ENCODE measurements at regions not wholly inside any gene's neighbourhood (a gene's known extent, or its start where the extent isn't known, plus 50 kb on each side); places are given as distances from the start of the nearest gene placed in this dataset.

GRCh38 chr4:126779001-126779400 lies 853.8 kb upstream of the INTU start:
- no peak overlapping the region for H3K4me2 ChIP-seq (ENCODE audit: extremely low read depth, insufficient read depth, low read length)
- H3K9ac ChIP-seq (ENCODE audit: insufficient read depth, low read length): no peak overlapping the region

DNA sequence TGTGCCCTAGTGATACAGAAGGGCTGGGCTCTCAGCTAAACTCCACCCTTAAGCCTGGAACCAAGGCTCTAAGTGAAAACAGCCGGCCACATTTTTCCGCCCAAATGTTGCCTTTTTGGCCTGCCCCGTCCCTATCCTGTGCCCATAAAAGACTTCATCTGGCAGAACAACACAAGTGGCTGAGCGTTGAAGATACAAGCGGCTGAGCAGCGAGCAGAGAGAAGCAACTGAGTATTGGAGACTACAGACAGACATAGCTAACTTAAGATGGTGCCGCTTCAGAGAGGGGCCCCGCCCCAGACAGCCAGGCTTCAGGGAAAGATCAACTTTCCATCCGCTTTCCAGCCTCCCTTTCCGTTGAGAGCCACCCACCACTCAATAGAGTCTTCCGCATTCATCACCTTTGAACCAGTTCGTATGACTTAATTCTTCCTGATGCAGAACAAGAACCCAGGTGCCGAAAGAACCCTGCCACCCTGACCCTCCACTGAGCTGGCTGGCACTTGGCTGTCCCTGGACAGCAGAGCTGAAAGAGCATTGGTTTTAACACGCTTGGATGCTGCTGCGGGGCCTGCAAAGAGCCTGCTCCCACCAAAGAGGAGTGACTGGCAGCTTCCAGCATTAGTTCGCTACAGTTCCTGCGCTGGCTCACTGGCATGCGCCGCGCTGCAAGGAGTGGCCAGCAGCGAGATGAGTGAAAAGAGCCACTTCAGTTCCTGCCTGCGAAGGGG lies 853.2 kb upstream of the INTU start:
- no peak for TF ChIP-seq EZH2 (IDR thresholded peaks at IDR 0.05; ENCODE audit: low read length, missing control alignments)
- TF ChIP-seq CTCF (conservative IDR thresholded peaks at IDR 0.05 in 1 of 2, IDR thresholded peaks at IDR 0.05 in 1 of 2; ENCODE audit: low read depth in 1 of 2, low read length in 2 of 2): no peak
- Histone ChIP-seq H3K4me2 (ENCODE audit: extremely low read depth, insufficient read depth, low read length) (no peak overlapping the region), H3K9ac (ENCODE audit: insufficient read depth, low read length) (no peak overlapping the region), H3K9me3 (ENCODE audit: control insufficient read depth, insufficient read depth, low read depth, low read length) (no peaks in the 10 kb centered on the region), H3K36me3 (ENCODE audit: control insufficient read depth, insufficient read depth, low read length) (no peaks in the 10 kb centered on the region), H3K4me3 (replicated peaks in 1 of 4; ENCODE audit: control extremely low read depth in 1 of 4, insufficient read depth in 1 of 4, low read depth in 3 of 4, low read length in 4 of 4) (no peak overlapping the region), H3K79me2 (ENCODE audit: control insufficient read depth, insufficient read depth, low read length) (no peaks in the 10 kb centered on the region), H4K20me1 (ENCODE audit: control insufficient read depth, extremely low read depth, insufficient read depth, low read length) (no peaks in the 10 kb centered on the region), H3K27me3 (ENCODE audit: control insufficient read depth, insufficient read depth, low read length) (no peaks in the 10 kb centered on the region), H2AFZ (ENCODE audit: low read length) (peak overlapping the region; percentile 19), H3K27ac (ENCODE audit: insufficient read depth, low read length) (no peak overlapping the region), H3K4me1 (ENCODE audit: control insufficient read depth, extremely low read depth, insufficient read depth, low read length) (no peaks in the 10 kb centered on the region)
- no peak for DNase-seq (ENCODE audit: low read depth in 2 of 2)

More at GRCh38 chr4:126779001-126779400, 853.8 kb upstream of the INTU start:
- no peaks in the 10 kb centered on the region for H3K27me3 ChIP-seq (ENCODE audit: control insufficient read depth, insufficient read depth, low read length)
- no peaks in the 10 kb centered on the region for H3K79me2 ChIP-seq (ENCODE audit: control insufficient read depth, insufficient read depth, low read length)
- H3K4me1 ChIP-seq (ENCODE audit: control insufficient read depth, extremely low read depth, insufficient read depth, low read length): no peaks in the 10 kb centered on the region
- TF ChIP-seq CTCF (conservative IDR thresholded peaks at IDR 0.05 in 1 of 2, IDR thresholded peaks at IDR 0.05 in 1 of 2; ENCODE audit: low read depth in 1 of 2, low read length in 2 of 2) (no peak), EZH2 (IDR thresholded peaks at IDR 0.05; ENCODE audit: low read length, missing control alignments) (no peak)
- DNase-seq (ENCODE audit: low read depth in 2 of 2): no peak
- no peak overlapping the region for H3K27ac ChIP-seq (ENCODE audit: insufficient read depth, low read length)
- no peaks in the 10 kb centered on the region for H4K20me1 ChIP-seq (ENCODE audit: control insufficient read depth, extremely low read depth, insufficient read depth, low read length)
- no peaks in the 10 kb centered on the region for H3K36me3 ChIP-seq (ENCODE audit: control insufficient read depth, insufficient read depth, low read length)
- no peaks in the 10 kb centered on the region for H3K9me3 ChIP-seq (ENCODE audit: control insufficient read depth, insufficient read depth, low read depth, low read length)
- no peak overlapping the region for H2AFZ ChIP-seq (ENCODE audit: low read length)
- no peak overlapping the region for H3K4me3 ChIP-seq (replicated peaks in 1 of 4; ENCODE audit: control extremely low read depth in 1 of 4, insufficient read depth in 1 of 4, low read depth in 3 of 4, low read length in 4 of 4)

GRCh38 chr4:126783191-126783590 lies 849.6 kb upstream of the INTU start:
- no peak for DNase-seq (ENCODE audit: low read depth in 2 of 2)
- H3K9me3 ChIP-seq (ENCODE audit: control insufficient read depth, insufficient read depth, low read depth, low read length): no peaks in the 10 kb centered on the region
- no peaks in the 10 kb centered on the region for H3K27me3 ChIP-seq (ENCODE audit: control insufficient read depth, insufficient read depth, low read length)
- no peaks in the 10 kb centered on the region for H3K4me1 ChIP-seq (ENCODE audit: control insufficient read depth, extremely low read depth, insufficient read depth, low read length)
- H3K4me2 ChIP-seq (ENCODE audit: extremely low read depth, insufficient read depth, low read length): no peak overlapping the region
- H3K79me2 ChIP-seq (ENCODE audit: control insufficient read depth, insufficient read depth, low read length): no peaks in the 10 kb centered on the region
- no peaks in the 10 kb centered on the region for H3K36me3 ChIP-seq (ENCODE audit: control insufficient read depth, insufficient read depth, low read length)
- no peak overlapping the region for H3K27ac ChIP-seq (ENCODE audit: insufficient read depth, low read length)
- no peak overlapping the region for H2AFZ ChIP-seq (ENCODE audit: low read length)
- H3K4me3 ChIP-seq (replicated peaks in 1 of 4; ENCODE audit: control extremely low read depth in 1 of 4, insufficient read depth in 1 of 4, low read depth in 3 of 4, low read length in 4 of 4): no peak overlapping the region
- H4K20me1 ChIP-seq (ENCODE audit: control insufficient read depth, extremely low read depth, insufficient read depth, low read length): no peaks in the 10 kb centered on the region
- TF ChIP-seq CTCF (conservative IDR thresholded peaks at IDR 0.05 in 1 of 2, IDR thresholded peaks at IDR 0.05 in 1 of 2; ENCODE audit: low read depth in 1 of 2, low read length in 2 of 2) (no peak), EZH2 (IDR thresholded peaks at IDR 0.05; ENCODE audit: low read length, missing control alignments) (no peak)
- no peak overlapping the region for H3K9ac ChIP-seq (ENCODE audit: insufficient read depth, low read length)

Measured in fibroblast of lung (primary cell).